GM12865 (cell line): ENCODE measurements at regions not wholly inside any gene's neighbourhood (a gene's known extent, or its start where the extent isn't known, plus 50 kb on each side); places are given as distances from the start of the nearest gene placed in this dataset.

Source experiments
- DNase-seq: peaks from one replicate; pipeline ENCODE4 v3.0.0; 2010; ENCODE audit warnings: low read depth
- H3K4me3 ChIP-seq: 2 replicates; pipeline ENCODE4 v1.5.1; 2011; ENCODE audit warnings: mild to moderate bottlenecking, low read depth, low read length, control low read depth
- CTCF ChIP-seq: IDR thresholded peaks from 2 replicates; pipeline ENCODE4 v1.5.1; 2011; ENCODE audit warnings: low read length, control low read depth, low read depth, inconsistent platforms; ENCODE audit not compliant: insufficient read depth; ENCODE audit errors: missing control alignments

GRCh38 chr16:72508191-72508590, 336.2 kb upstream of the PMFBP1 start:
- H3K4me3 ChIP-seq = no peak overlapping the region
- no peak for TF ChIP-seq CTCF
- DNase-seq = no peak

DNA sequence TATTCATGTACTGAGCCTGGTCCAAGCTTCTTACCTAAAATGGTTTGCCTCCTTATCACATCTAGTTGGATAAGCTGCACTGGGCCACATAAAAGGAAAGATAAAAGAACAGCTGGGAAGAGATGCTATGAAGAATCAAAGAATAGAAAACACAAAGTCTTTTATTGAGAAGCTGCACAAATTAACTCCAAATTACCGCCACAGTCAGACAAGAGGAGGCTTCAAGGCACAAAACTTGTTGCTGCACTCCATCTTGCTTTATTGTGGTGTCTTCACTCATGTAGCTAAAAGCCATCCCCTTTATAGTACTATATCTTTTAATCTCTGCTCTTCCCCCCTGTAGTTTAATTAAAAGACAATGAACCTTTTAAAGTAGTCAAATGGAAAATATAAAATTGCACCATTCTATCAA, 330.6 kb upstream of the PMFBP1 start:
- DNase-seq = no peak
- TF ChIP-seq CTCF = no peak
- H3K4me3 ChIP-seq = no peak overlapping the region

DNA sequence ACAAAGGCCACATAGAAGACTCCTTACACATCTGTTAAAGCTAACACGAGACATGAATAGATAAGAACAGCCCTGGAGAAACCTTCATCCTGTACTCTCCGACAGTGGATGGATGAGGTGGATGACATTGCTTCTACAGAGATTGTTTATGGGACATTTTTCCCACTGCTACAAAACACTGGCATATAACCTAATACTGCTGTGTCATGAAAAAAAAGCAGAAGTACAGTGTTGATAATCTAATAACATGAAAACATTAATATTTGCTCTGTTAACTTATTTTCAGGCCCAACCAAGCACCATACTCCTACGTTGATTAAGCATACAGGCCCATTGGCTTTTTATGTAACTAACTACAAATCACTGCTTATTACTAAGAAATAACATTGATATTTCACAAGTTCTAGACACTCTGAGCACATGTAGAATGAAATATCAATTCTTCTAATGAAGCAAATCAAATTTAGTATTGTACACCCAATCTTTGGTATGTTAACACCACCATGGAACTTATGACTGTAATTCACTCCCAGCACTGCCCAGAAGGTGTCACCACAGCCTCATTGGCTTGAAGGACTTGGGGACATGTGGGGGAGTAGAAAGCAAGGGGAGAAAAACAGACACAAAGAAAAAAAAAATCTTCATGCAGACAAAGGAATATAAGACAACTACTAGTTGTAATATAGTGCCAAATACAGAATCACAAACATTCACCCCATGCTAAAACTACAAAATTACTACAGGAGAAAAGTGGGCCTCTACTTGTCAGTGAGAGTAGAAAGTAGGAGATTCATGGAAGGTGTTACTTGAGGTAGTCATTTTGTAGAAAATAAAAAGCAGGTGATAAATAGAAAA, 330.0 kb upstream of the PMFBP1 start:
- TF ChIP-seq CTCF = peak; percentile 86
- DNase-seq = peak; percentile 80

DNA sequence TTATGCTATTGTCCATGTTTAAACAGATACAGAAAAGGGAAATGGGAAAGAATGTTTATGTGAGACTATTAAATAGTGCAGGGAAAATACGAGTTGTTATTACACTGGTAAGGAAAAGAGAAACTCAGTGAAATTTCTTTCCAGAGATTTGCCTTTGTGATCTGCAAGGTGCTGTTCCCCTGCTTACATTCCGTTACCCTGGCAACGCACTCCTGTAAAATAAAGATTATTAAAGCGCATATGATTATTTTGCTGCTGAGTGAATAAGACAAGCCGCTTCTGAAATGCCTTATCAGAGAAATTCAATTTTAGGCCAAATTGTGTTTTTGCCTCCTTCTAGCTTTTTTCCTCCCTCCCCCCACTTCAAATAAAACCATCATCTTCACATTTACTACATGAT, 328.6 kb upstream of the PMFBP1 start:
- no peak for DNase-seq
- no peak overlapping the region for H3K4me3 ChIP-seq
- TF ChIP-seq CTCF = no peak

More for the DNA sequence above, 330.0 kb upstream of the PMFBP1 start:
- H3K4me3 ChIP-seq = no peak overlapping the region

GRCh38 chr16:72493716-72494415, 321.9 kb upstream of the PMFBP1 start:
- no peak overlapping the region for H3K4me3 ChIP-seq
- no peak for TF ChIP-seq CTCF
- no peak for DNase-seq

DNA sequence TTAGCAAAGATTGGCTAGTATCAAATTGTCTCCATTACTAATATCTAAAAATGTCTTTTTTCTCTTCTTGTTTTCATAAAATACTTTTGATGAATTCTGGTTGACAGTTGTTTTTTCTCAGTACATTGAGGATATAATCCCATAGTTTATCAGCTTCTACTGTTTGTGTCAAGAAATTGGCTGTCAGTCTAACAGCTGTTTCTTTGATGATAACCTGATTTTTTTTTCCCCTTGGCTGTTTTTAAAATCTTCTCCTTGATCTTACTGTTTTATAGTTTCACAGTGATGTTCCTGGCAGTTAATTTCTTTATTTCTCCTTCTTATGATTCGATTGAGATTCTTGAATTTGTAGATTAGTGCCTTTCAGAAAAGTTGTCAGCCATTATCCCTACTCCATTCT, 315.3 kb upstream of the PMFBP1 start:
- TF ChIP-seq CTCF = no peak
- DNase-seq = no peak
- H3K4me3 ChIP-seq = no peak overlapping the region
